ENCODE measurements at regions not wholly inside any gene's neighbourhood (a gene's known extent, or its start where the extent isn't known, plus 50 kb on each side); places are given as distances from the start of the nearest gene placed in this dataset.

GRCh38 chr4:160136021-160136420, 1033.1 kb downstream of the RAPGEF2 start:
- no CpG with 5 or more reads among the region's 2 CpGs for WGBS (ENCODE audit: insufficient coverage)
- peaks cover 18% of the 10 kb centered on the region for H3K9me3 Mint-ChIP-seq (ENCODE audit: insufficient read depth)
- intact Hi-C loops (cut with micrococcal nuclease): no loop called here

GRCh38 chr4:160141206-160141605, 1038.3 kb downstream of the RAPGEF2 start:
- H3K9me3 Mint-ChIP-seq (ENCODE audit: insufficient read depth): peaks cover 3% of the 10 kb centered on the region
- ATAC-seq (ENCODE audit: low read depth) (no peak), DNase-seq (no peak)
- no peaks in the 10 kb centered on the region for H3K36me3 ChIP-seq (replicated peaks in 1 of 2; ENCODE audit: control extremely low read depth in 1 of 2, control insufficient read depth in 1 of 2, extremely low read depth in 1 of 2, insufficient read depth in 2 of 2, low read length in 1 of 2)
- no peaks in the 10 kb centered on the region for H4K20me1 ChIP-seq (ENCODE audit: control insufficient read depth, insufficient read depth, low read length, poor library complexity, severe bottlenecking)
- H3K27me3 ChIP-seq (replicated peaks in 1 of 4; ENCODE audit: control extremely low read depth in 1 of 4, control insufficient read depth in 3 of 4, insufficient read depth in 4 of 4, low read length in 3 of 4): no peaks in the 10 kb centered on the region
- no peak overlapping the region for H2AFZ ChIP-seq (ENCODE audit: insufficient read depth, low read depth, low read length, poor library complexity, severe bottlenecking)
- ChIA-PET CTCF (no interaction called here), POLR2A (no interaction called here)
- no peak overlapping the region for H3K27ac ChIP-seq (ENCODE audit: low read length in 2 of 2)
- no peak overlapping the region for H3K27ac Mint-ChIP-seq
- H3K9ac ChIP-seq (ENCODE audit: low read length): no peak overlapping the region
- TF ChIP-seq EZH2 (IDR thresholded peaks at IDR 0.05; ENCODE audit: borderline replicate concordance, insufficient read depth, low read depth, low read length, poor library complexity, severe bottlenecking): no peak
- TF ChIP-seq CTCF (IDR thresholded peaks at IDR 0.05): no peak
- H3K9me3 ChIP-seq (ENCODE audit: control extremely low read depth in 1 of 3, control insufficient read depth in 2 of 3, insufficient read depth in 1 of 3, low read length in 2 of 3): no peaks in the 10 kb centered on the region
- no peaks in the 10 kb centered on the region for H3K4me1 ChIP-seq (ENCODE audit: control insufficient read depth in 2 of 2, insufficient read depth in 2 of 2, low read length in 2 of 2)
- intact Hi-C loops (cut with micrococcal nuclease): no loop called here
- H3K4me1 Mint-ChIP-seq: no peaks in the 10 kb centered on the region
- H3K4me3 Mint-ChIP-seq: no peak overlapping the region
- no peaks in the 10 kb centered on the region for H3K27me3 Mint-ChIP-seq
- no peak overlapping the region for H3K4me3 ChIP-seq (ENCODE audit: control extremely low read depth in 1 of 5, extremely low read depth in 1 of 5, insufficient read depth in 1 of 5, low read depth in 2 of 5, low read length in 4 of 5)
- H3K79me2 ChIP-seq (ENCODE audit: control insufficient read depth, insufficient read depth, low read length): no peaks in the 10 kb centered on the region
- H3K4me2 ChIP-seq (replicated peaks; ENCODE audit: low read depth, low read length, poor library complexity, severe bottlenecking): no peak overlapping the region

More at GRCh38 chr4:160136021-160136420, 1033.1 kb downstream of the RAPGEF2 start:
- Histone ChIP-seq H3K9ac (ENCODE audit: low read length) (no peak overlapping the region), H3K9me3 (ENCODE audit: control extremely low read depth in 1 of 3, control insufficient read depth in 2 of 3, insufficient read depth in 1 of 3, low read length in 2 of 3) (peaks cover 0 to 6% (median 1%) of the 10 kb centered on the region in 3 donors), H3K27me3 (replicated peaks in 1 of 4; ENCODE audit: control extremely low read depth in 1 of 4, control insufficient read depth in 3 of 4, insufficient read depth in 4 of 4, low read length in 3 of 4) (no peaks in the 10 kb centered on the region), H4K20me1 (ENCODE audit: control insufficient read depth, insufficient read depth, low read length, poor library complexity, severe bottlenecking) (no peaks in the 10 kb centered on the region), H2AFZ (ENCODE audit: insufficient read depth, low read depth, low read length, poor library complexity, severe bottlenecking) (no peak overlapping the region), H3K4me1 (ENCODE audit: control insufficient read depth in 2 of 2, insufficient read depth in 2 of 2, low read length in 2 of 2) (no peaks in the 10 kb centered on the region), H3K36me3 (replicated peaks in 1 of 2; ENCODE audit: control extremely low read depth in 1 of 2, control insufficient read depth in 1 of 2, extremely low read depth in 1 of 2, insufficient read depth in 2 of 2, low read length in 1 of 2) (no peaks in the 10 kb centered on the region), H3K4me2 (replicated peaks; ENCODE audit: low read depth, low read length, poor library complexity, severe bottlenecking) (no peak overlapping the region), H3K4me3 (ENCODE audit: control extremely low read depth in 1 of 5, extremely low read depth in 1 of 5, insufficient read depth in 1 of 5, low read depth in 2 of 5, low read length in 4 of 5) (no peak overlapping the region), H3K27ac (ENCODE audit: low read length in 2 of 2) (no peak overlapping the region), H3K79me2 (ENCODE audit: control insufficient read depth, insufficient read depth, low read length) (no peaks in the 10 kb centered on the region)
- ChIA-PET POLR2A (no interaction called here), CTCF (no interaction called here)
- Mint-ChIP-seq H3K27me3 (no peaks in the 10 kb centered on the region), H3K27ac (no peak overlapping the region), H3K4me1 (no peaks in the 10 kb centered on the region), H3K4me3 (no peak overlapping the region)
- DNase-seq (no peak), ATAC-seq (ENCODE audit: low read depth) (no peak)
- TF ChIP-seq EZH2 (IDR thresholded peaks at IDR 0.05; ENCODE audit: borderline replicate concordance, insufficient read depth, low read depth, low read length, poor library complexity, severe bottlenecking): no peak
- no peak for TF ChIP-seq CTCF (IDR thresholded peaks at IDR 0.05)

Measured in B cell (primary cell).